HG02798 (cell line): ENCODE measurements at regions not wholly inside any gene's neighbourhood (a gene's known extent, or its start where the extent isn't known, plus 50 kb on each side); places are given as distances from the start of the nearest gene placed in this dataset.

ENCODE experiments used
- ATAC-seq: cut with Tn5 transposase; IDR thresholded peaks from one replicate; pipeline ENCODE4 v1.9.1; 2021; ENCODE audit warnings: mild to moderate bottlenecking; ENCODE audit not compliant: unreplicated experiment, poor library complexity

DNA sequence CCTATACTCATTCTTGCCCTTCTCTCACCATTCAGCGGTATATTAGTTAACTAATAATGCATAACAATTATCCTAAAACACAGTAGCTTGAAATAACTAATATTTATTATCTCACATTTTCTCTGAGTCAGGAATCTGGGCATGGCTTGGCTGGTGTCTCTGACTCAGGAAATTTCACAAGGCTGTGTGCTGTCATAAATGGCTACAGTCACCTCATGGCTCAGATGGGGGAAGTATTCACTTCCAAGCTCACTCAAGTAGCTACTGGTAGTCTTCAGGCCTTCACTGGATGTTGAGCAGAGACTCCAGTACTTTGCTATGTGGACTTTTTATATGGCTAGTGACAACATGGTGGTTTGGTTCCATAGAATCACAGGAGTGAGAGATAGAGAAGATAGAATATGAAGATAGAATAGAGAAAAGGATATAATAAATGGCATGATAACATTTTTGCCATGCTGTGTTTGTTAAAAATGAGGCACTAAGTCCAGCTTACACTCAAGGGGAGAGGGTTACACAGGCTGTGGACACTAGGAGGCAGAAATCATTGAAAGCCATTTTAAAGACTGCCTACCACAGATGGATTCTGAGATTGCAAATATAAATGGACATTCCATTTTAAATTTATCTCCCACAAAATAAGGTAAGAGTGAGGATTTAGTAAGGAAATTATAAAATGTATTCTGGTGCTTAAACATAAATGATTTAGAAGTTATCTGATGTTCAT lies 997.8 kb upstream of the CHORDC1 start:
- no peak for ATAC-seq

DNA sequence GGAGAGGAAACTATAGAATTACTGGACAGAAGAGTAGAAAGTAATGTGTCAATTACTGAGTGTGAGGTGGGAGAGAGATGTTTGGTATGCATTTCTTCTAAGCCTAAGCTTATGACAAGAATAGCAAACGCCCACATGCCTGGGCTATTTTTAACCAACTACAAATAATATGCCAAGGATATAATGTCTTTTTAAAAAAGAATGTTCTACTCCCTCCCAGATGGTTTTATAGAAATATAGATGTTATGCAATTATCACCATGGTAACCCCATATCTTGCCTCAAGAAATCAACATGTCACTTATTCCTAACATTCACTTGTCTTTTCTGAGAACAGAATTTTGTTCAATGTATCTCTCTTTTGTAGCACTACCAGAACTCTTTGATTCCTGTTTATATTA lies 996.7 kb upstream of the CHORDC1 start:
- no peak for ATAC-seq

DNA sequence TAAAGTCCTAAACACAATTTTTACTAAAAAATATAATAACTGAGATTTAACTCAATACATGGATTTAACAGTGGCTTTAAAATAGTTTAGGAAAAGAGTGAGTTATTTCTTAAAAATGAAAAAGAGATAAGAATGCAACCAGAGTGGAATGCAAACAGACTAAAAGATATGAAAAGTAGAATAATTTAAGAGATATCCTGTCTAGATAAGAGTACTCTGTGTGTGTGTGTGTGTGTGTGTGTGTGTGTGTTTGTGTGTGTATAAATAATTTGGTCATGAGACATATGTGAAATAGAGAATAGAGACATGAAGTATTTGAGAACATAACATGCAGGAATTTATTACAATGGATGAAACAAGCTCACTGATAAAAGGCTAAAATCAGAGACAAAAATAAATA lies 986.9 kb upstream of the CHORDC1 start:
- no peak for ATAC-seq

DNA sequence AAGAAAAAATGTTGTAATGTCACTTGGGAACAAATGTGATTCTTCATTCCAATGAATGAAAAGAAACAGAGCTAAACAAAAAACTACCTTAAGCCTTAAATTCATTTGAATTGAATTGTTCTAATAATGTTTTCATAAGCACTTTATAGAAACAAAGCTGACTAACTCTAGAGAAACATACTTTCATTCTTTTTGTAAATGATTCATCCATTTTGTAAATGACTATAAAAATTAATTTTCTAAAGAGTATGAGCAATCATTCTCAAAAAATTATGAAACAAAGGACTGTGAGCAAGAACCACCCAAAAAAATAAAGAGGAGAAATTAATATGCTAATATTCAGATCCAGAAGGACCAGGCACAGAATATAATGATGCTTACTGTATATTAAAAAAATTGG lies 986.5 kb upstream of the CHORDC1 start:
- ATAC-seq, result no peak

DNA sequence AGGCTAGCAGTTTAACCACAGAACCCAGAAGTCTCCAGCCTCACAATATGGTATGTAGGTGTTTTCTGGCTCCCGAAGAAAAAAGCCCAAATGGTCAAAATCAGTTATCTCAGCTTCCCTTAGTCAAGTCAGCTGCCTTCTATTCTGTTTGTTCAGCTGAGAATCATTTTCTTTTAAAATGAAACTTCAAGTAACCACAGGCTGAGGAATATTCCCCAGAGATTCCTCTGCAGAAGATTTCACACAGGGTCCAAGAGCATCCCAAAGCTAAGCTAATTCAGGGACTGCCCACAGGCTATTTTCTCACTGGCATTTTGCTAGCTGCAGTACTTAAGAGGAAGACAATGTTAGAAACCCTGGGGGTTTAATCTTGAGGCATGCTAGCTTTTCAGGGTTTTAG lies 977.0 kb upstream of the CHORDC1 start:
- ATAC-seq, result no peak

DNA sequence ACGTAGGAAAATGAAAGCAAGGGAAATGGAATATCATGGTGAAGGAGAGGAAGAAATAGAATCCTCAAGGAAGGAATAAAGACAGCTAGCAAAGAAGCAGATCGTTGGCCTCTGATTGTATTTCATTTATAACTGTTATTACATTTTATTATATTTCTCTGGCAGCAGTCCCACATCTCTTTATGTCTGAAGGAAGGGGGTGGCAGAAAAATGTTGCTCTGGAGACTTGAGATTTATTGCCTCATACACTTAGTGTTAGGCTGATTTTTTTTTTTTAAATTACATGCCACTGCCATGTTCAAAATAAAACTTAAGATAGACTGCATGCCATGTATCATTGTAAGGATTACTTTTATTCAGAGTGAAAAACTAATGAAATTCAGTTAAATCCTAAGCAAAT lies 971.7 kb upstream of the CHORDC1 start:
- no peak for ATAC-seq

DNA sequence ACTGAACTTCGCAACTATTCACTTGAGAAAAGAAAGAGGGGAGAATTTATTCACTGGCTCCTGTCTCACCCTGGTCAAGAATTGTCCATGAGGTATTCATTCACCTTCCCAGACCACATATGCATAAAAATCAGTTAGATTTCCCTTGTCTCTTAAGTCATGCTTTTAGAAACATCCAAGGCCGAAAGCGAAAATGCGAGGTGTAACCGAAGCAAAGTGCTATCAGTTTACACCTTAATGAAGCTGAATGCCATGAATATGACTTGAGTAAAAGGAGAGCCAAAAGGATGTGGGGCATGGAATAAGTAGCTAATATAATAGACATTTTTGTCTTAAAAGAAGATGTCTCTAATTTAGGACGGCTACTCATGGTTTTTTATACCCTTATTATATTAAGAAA lies 965.6 kb upstream of the CHORDC1 start:
- no peak for ATAC-seq

DNA sequence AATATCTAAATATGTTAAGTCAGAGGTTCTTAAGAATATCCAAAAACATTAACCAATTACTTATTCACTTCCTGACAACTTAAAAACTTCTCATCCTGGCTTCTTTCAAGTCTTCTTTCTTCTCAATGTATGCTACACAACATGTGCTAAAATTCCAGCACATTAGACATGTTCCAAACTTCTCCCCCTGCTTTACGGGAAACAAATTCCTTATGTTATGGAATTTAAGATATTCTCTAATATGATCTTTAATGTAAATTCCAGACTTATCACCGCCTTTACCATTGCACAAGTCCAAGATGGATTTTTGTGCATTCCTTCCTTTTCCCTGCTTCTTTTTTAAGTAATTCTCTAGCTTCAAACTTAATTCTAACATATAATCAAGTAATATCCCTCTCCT lies 964.5 kb upstream of the CHORDC1 start:
- ATAC-seq, result no peak

DNA sequence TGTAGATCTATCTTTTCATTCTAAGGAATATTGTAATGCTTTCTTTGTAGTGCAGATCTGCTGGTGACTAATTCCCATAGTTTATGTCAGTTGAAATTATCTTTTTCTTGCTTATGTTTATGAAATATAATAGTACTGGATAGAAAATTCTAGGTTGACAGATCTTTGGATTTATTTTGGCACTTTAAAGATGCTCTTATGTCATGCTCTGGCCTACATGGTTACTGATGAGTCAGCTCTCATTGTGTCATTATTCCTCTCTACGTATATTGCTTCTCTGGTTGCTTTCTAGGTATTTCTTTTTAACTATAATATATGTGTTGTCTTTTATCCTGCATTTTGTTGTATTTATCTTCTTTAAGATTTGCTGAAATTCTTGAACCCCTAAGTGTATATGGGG lies 955.5 kb upstream of the CHORDC1 start:
- no peak for ATAC-seq

DNA sequence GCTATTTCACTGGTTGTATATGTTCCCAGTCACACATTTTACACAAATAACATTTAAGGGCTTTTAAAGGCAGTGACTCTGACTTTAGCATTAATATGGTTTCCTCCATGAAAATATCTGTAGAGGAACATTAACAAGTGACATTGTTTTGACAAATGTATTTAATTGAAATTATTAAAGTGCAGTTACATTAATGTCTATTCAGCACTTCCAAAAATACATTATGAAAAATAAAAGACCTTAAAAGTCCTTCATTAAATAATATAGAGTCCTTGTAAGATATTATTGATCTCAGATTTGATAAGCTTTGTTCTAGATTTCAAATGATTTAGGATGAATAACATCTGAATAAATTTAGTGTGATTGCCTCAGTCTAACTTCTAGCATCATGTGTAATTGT lies 951.9 kb upstream of the CHORDC1 start:
- no peak for ATAC-seq

DNA sequence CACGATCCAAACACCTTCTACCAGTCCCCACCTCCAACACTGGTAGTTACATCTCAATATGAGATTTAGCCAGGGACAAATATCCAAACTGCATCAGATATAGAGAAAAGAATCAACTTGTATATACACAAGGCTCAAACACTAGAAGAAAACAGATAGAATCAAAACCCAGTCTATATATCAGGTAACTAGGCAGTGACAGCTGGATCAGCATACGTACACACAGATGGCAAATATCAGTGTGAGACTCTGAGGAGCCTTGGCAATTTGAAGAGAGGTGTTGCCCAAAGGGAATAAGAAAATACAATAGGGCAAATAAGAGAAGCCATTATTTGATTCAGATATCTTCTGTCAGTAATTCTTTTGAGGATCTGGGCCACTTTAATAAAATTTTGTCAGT lies 951.3 kb upstream of the CHORDC1 start:
- ATAC-seq, result no peak

DNA sequence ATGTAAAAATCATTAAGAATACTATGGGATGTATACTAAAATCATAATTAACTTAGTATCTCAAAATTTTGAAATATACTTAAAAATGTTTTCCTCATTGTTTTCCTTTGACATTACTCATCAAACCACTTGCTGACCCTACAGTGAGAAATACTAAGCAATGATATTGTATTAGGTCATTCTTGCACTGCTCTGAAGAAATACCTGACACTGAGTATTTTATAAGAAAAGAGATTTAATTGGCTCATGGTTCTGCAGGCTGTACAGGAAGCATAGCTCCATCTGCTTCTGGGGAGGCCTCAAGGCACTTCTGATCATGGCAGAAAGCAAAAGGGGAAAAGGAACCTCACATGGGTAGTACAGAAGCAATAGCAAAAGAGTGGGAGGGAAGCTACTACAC lies 950.9 kb upstream of the CHORDC1 start:
- ATAC-seq, result no peak

DNA sequence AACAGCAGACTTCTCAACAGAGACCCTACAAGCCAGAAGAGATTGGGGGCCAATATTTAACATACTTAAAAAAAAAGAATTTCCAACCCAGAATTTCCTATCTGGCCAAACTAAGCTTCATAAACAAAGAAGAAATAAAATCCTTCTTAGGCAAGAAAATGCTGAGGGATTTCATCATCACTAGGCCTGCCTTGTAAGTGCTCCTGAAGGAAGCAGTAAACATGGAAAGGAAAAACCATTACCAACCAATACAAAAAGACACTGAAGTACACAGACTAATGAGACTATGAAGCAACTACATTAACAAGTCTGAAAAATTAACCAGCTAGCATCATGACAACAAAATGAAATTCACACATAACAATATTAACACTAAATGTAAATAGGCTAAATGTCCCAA lies 947.9 kb upstream of the CHORDC1 start:
- ATAC-seq, result no peak

DNA sequence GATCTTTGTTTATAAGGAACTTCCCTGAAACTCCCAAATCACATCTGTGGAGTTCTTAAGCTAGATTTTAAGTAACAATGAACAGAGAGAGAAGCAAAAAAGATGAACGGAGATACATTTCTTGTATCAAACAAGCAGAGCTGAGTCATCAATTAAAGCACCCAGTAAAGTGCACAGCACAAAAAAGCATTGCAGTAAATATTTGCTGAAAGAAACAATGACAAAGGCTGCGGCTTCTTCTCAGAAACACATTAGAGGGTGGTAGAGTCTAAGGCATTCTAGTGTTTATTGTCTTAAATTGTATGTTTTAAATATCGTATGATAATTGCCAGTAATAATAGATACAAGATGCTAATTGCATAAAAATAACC lies 941.6 kb upstream of the CHORDC1 start:
- ATAC-seq, result no peak

DNA sequence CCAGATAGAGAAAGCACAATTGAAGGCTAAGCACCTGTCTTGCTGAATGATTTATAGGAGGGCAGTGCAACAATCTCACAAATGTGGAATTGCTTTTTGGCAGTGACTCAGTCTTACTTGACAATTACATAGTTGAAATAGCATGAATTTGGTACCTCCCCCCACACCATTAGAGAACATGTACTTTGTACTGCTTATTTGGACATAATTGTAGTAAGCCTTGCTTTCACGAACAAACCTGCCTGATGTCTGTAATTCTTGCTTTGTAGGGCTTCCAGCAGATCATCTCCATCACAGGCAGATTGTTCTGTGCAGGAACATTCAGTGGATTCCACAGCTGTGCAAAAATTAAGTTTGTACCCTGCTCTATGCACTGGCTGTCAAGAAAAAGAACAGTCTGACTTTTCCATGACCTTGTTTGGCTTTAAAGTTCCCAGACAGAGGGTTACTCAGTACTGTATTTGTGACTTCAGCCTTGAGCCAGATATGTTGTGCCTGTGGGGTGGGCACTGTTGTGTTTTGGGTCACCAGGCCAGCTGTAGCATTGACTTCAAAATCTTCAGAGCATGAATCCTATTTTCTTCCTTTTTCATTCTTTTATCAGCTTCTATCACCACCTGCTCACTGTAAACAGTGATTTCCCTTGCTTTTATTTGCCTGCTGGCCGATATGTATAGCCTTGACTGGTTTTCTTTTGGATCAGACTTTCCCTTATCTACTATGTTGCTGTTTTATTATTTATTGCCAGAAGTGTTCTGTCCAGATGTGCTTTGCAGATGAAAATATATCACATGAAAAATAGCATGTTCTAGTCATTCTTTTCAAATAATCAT lies 941.0 kb upstream of the CHORDC1 start:
- no peak for ATAC-seq

DNA sequence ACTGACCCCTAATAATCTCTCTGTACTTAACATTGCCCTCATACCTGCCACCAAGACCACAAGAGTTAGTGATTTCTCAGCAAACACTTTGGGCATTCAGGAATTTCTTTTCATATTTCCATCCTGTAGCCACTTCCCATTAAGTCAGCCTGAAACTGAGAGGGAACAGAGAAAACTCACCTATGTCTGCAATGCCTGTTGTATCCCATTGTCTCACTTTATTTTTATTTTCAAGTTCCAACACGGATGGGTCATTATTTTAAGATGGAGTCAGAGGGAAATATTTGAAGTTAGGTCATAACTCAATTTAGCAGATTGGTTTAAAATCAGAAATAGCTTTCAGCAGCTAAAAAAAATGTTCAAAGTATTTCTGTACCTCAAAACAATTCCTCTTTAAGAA lies 937.8 kb upstream of the CHORDC1 start:
- ATAC-seq, result no peak

DNA sequence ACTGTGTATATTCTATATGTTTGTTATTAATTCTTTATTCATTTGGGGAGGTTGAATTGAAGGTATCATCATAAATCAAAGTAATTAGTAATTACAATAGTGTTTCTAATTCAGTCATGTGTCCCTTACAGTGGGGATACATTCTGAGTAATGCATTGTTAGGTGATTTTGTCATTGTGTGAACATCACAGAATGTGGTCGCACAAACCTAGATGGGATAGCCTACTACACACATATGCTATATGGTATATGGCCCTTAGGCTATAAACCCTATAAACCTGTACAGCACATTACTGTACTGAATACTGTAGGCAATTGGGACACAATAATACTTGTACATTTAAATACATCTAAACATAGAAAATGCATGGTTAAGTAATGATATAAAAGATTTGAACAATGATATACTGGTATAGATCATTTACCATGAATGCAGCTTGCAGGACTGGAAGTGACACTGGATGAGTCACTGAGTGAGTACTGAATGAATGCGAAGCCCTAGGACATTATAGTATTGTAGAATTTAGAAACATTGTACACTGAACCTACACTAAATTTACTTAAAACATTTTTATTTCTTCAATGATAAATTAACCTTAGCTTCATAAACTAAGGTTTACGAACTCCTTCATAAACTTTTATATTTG lies 936.2 kb upstream of the CHORDC1 start:
- no peak for ATAC-seq

DNA sequence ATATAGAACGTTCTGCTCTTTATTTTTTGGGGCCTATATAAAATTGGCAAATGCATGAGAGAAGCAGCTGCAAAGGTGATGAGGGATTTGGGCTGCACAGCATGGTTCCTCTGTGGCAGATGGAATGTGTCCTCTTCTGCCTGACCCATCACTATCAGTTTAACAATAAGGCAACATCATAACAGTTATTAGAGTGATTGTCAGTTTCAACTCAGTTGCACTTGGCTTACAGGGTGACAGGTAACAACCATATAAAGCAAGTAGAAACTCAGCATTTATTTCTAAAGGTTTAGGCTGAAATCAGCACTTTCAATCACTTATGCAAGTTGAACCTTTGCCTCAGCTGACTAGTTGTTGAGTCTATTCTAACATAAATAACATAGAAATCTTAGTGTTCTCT lies 935.4 kb upstream of the CHORDC1 start:
- no peak for ATAC-seq

DNA sequence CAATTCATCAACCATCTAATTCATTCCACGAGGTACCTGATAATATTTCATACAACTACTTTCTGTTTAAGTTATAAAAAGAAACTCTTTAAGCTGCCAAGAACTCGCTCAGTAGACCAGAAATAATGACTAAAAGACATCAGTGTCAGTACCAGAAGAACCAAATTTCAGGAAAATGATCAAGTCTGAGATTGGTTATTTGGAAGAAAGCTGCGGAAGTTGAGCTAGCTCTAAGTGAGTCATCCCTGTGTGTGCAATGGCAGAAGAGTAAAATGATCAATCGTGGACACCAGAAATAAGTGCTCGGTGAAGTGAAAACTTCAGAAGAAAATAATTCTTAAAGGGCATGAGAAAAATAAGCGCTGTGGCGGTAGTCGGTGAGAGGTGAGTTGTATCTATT lies 933.2 kb upstream of the CHORDC1 start:
- ATAC-seq, result no peak

DNA sequence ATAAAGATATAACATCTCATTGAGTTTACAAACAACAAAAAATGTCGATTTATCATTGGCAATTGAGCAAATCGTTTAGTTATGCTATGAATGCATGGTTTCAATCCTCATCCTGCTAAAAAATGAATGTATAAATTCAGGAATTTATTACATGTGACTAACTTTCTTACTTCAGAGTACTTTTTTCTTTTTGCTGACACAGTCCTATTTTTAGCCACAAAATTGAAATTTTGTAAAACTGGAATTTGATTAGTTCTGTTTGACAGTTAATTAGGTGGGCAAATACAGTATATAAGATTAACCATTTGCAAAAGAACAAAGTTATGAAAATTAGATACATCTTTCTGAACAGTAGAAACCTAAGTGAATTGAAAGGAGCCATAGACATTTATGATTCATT lies 925.0 kb upstream of the CHORDC1 start:
- no peak for ATAC-seq

DNA sequence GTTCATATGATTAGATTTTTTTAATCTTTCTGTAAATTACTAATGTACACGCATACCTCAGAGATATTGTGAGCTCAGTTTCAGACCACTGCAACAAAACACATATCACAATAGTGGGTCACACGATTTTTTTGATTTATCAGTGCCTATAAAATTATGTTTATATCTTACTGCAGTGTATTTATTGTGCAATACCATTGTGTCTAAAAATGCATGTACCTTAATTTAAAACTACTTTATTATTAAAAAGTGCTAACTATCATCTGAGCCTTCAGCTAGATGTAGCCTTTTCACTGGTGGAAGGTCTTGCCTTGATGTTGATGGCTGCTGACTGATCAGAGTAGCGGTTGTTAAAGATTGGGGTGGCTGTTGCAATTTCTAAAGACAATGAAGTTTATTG lies 918.8 kb upstream of the CHORDC1 start:
- ATAC-seq, result no peak

DNA sequence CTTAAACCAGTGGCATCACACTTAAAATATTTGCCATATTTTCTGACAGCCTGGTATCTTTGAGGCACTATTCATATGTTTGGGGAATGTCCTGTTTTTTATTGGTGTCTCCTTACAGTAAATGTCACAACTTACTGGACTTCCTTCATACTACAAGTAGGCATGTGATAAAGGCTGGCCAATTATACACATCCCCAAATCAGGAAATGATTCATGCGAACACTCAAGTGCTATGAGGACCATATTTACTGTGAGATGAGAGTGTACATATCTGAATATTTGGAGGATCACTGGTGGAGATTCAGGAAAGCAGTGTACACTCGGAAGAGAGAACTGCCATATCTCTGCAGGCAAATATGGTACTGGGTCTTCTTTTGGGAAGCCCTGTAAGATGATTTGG lies 913.8 kb upstream of the CHORDC1 start:
- no peak for ATAC-seq
